ENCODE measurements at regions not wholly inside any gene's neighbourhood (a gene's known extent, or its start where the extent isn't known, plus 50 kb on each side); places are given as distances from the start of the nearest gene placed in this dataset.

- TF ChIP-seq ZNF462 (CRISPR knock-in tag; IDR thresholded peaks at IDR 0.05) (no peak), REST (IDR thresholded peaks at IDR 0.05; ENCODE audit: unreplicated experiment) (no peak), POLR2AphosphoS5 (IDR thresholded peaks at IDR 0.05; ENCODE audit: low read depth) (no peak), JUNB (IDR thresholded peaks at IDR 0.05; ENCODE audit: unreplicated experiment) (no peak)
These were observed 342.5 kb upstream of the MPDZ start (continued) for GRCh38 chr9:13621872-13622564.

- DNase-seq (ENCODE audit: low spot score): no peak
- no peak overlapping the region for H3K4me3 Mint-ChIP-seq
- H3K4me1 ChIP-seq (ENCODE audit: insufficient read depth): no peaks in the 10 kb centered on the region
- no peaks in the 10 kb centered on the region for H3K9me2 ChIP-seq (ENCODE audit: insufficient read depth)
- H3K36me3 ChIP-seq (ENCODE audit: insufficient read depth): no peaks in the 10 kb centered on the region
- no peak overlapping the region for H3K27ac ChIP-seq (ENCODE audit: low read depth)
- H3K9me3 Mint-ChIP-seq: peaks cover 3% of the 10 kb centered on the region; the same call in 1 of the 3 replicates
- no peak overlapping the region for H2AFZ ChIP-seq
- H3K27me3 Mint-ChIP-seq (ENCODE audit: insufficient read depth, low read depth, poor library complexity): no peaks in the 10 kb centered on the region
- no peaks in the 10 kb centered on the region for H4K20me1 ChIP-seq (replicated peaks; ENCODE audit: insufficient read depth)
- no peaks in the 10 kb centered on the region for H3K27me3 ChIP-seq (ENCODE audit: insufficient read depth)
- H3K4me2 ChIP-seq: no peak overlapping the region
- H3F3A ChIP-seq (replicated peaks; ENCODE audit: low read depth): no peaks in the 10 kb centered on the region
- H3K4me1 Mint-ChIP-seq: peaks cover 5% of the 10 kb centered on the region; the same call in 1 of the 3 replicates
- H3K27ac Mint-ChIP-seq: no peak overlapping the region
- H3K36me3 Mint-ChIP-seq (ENCODE audit: low read depth): no peaks in the 10 kb centered on the region
- no peak overlapping the region for H3K4me3 ChIP-seq
- no peak for ATAC-seq
- no peaks in the 10 kb centered on the region for H3K79me2 ChIP-seq (replicated peaks; ENCODE audit: insufficient read depth)
- TF ChIP-seq CREB1 (CRISPR knock-in tag; IDR thresholded peaks at IDR 0.05; ENCODE audit: low read depth): no peak
These were observed 337.1 kb upstream of the MPDZ start for GRCh38 chr9:13616491-13617035.

Data from GM23338 (cell line).